B cell (primary cell): ENCODE measurements at regions not wholly inside any gene's neighbourhood (a gene's known extent, or its start where the extent isn't known, plus 50 kb on each side); places are given as distances from the start of the nearest gene placed in this dataset.

Experiments
- ATAC-seq: fragments of 200-7000 bp; cut with Tn5 transposase; one replicate; pipeline ENCODE4 v1.10.0; 2021; ENCODE audit warnings: low read depth, mild to moderate bottlenecking, moderate number of reproducible peaks, moderate library complexity
- CTCF ChIA-PET: fragments of 350-600 bp; sonication (Branson Sonifier 250); formaldehyde crosslinking; loops from one replicate; lab custom pipeline; 2021; ENCODE audit warnings: antibody characterized with exemption, inconsistent platforms; lab: Charles Lee
- POLR2A ChIA-PET: fragments of 350-600 bp; sonication (Branson Sonifier 250); formaldehyde crosslinking; loops from one replicate; lab custom pipeline; 2021; ENCODE audit warnings: antibody characterized with exemption; lab: Charles Lee
- DNase-seq: peaks from one replicate; pipeline ENCODE4 v3.0.0; 2013
- H2AFZ ChIP-seq: 2 replicates; pipeline ENCODE4 v1.6.1; 2012; ENCODE audit warnings: mild to moderate bottlenecking, low read depth, low read length; ENCODE audit not compliant: insufficient read depth, poor library complexity, severe bottlenecking
- H3K27ac ChIP-seq, 2 donors: 1 replicate in 1 of 2; 2 replicates in 1 of 2; pipeline ENCODE4 v1.5.1; 2012 to 2013; ENCODE audit warnings: low read length in 2 of 2, mild to moderate bottlenecking in 2 of 2, moderate library complexity in 1 of 2
- H3K27me3 ChIP-seq, 4 experiments: fragments of 200-600 bp in 1 of 4; sonication (generic) in 1 of 4; replicated peaks in 1 of 4; 1 replicate in 2 of 4; 2 replicates in 2 of 4; pipeline versions ENCODE4 v1.6.1 to v1.7.0; 2013 to 2016; ENCODE audit warnings: low read length in 3 of 4, mild to moderate bottlenecking in 2 of 4, mixed read lengths in 1 of 4, moderate library complexity in 1 of 4; ENCODE audit not compliant: insufficient read depth in 4 of 4, control insufficient read depth in 3 of 4; ENCODE audit errors: control extremely low read depth in 1 of 4
- H3K36me3 ChIP-seq, 2 experiments: replicated peaks in 1 of 2; 1 replicate in 1 of 2; 2 replicates in 1 of 2; pipeline versions ENCODE4 v1.6.1 to v1.7.1; 2013; ENCODE audit warnings: low read length in 1 of 2; ENCODE audit not compliant: insufficient read depth in 2 of 2, control insufficient read depth in 1 of 2; ENCODE audit errors: control extremely low read depth in 1 of 2, extremely low read depth in 1 of 2
- H3K4me1 ChIP-seq, 2 donors: fragments of 200-600 bp in 1 of 2; sonication (generic) in 1 of 2; 1 replicate in 1 of 2; 2 replicates in 1 of 2; pipeline versions ENCODE4 v1.5.1 to v1.6.1; 2013 to 2017; ENCODE audit warnings: low read length in 2 of 2; ENCODE audit not compliant: control insufficient read depth in 2 of 2, insufficient read depth in 2 of 2
- H3K4me2 ChIP-seq: replicated peaks from 2 replicates; pipeline ENCODE3; 2012; ENCODE audit warnings: mild to moderate bottlenecking, low read depth, low read length; ENCODE audit not compliant: poor library complexity, severe bottlenecking
- H3K4me3 ChIP-seq, 5 experiments: fragments of 200-600 bp in 1 of 5; sonication (generic) in 1 of 5; 1 replicate in 3 of 5; 2 replicates in 2 of 5; pipeline versions ENCODE4 v1.5.1 to v1.7.0; 2011 to 2016; ENCODE audit warnings: low read length in 4 of 5, mild to moderate bottlenecking in 4 of 5, low read depth in 2 of 5, control low read depth in 1 of 5, moderate library complexity in 1 of 5; ENCODE audit not compliant: insufficient read depth in 1 of 5; ENCODE audit errors: control extremely low read depth in 1 of 5, extremely low read depth in 1 of 5
- H3K79me2 ChIP-seq: fragments of 200-600 bp; sonication (generic); one replicate; pipeline ENCODE4 v1.6.0; 2016; ENCODE audit warnings: low read length; ENCODE audit not compliant: control insufficient read depth, insufficient read depth
- H3K9ac ChIP-seq: fragments of 200-600 bp; sonication (generic); 2 replicates; pipeline ENCODE4 v1.6.1; 2017; ENCODE audit warnings: mild to moderate bottlenecking, low read length, moderate library complexity
- H3K9me3 ChIP-seq, 3 donors: one replicate each; pipeline versions ENCODE4 v1.6.1 to v1.7.1; 2013; ENCODE audit warnings: low read length in 2 of 3; ENCODE audit not compliant: control insufficient read depth in 2 of 3, insufficient read depth in 1 of 3; ENCODE audit errors: control extremely low read depth in 1 of 3
- H4K20me1 ChIP-seq: 2 replicates; pipeline ENCODE4 v1.6.0; 2012; ENCODE audit warnings: mild to moderate bottlenecking, low read length; ENCODE audit not compliant: insufficient read depth, control insufficient read depth, poor library complexity, severe bottlenecking
- H3K27ac Mint-ChIP-seq: one replicate; pipeline ENCODE4 v1.8.0; 2021; ENCODE audit warnings: mixed read lengths
- H3K27me3 Mint-ChIP-seq: one replicate; pipeline ENCODE4 v1.8.0; 2021; ENCODE audit warnings: mixed read lengths
- H3K4me1 Mint-ChIP-seq: one replicate; pipeline ENCODE4 v1.8.0; 2021; ENCODE audit warnings: mixed read lengths
- H3K4me3 Mint-ChIP-seq: one replicate; pipeline ENCODE4 v1.8.0; 2021; ENCODE audit warnings: mixed read lengths
- H3K9me3 Mint-ChIP-seq: one replicate; pipeline ENCODE4 v1.8.0; 2022; ENCODE audit warnings: mixed read lengths; ENCODE audit not compliant: insufficient read depth
- CTCF ChIP-seq: fragments of 200-600 bp; IDR thresholded peaks from one replicate; pipeline ENCODE4 v1.8.0; 2022; ENCODE audit warnings: antibody characterized with exemption, mild to moderate bottlenecking
- EZH2 ChIP-seq: IDR thresholded peaks from 2 replicates; pipeline ENCODE4 v1.6.1; 2012; ENCODE audit warnings: borderline replicate concordance, low read depth, mild to moderate bottlenecking, moderate library complexity, low read length; ENCODE audit not compliant: insufficient read depth, poor library complexity, severe bottlenecking
- WGBS: methylation state at CpG from one replicate; pipeline ENCODE4 v1.1.5; 2013; ENCODE audit warnings: missing lambda C conversion rate; ENCODE audit not compliant: insufficient coverage; 5-methylcytosine and 5-hydroxymethylcytosine counted together
- intact Hi-C: fragments of 100-400 bp; cut with micrococcal nuclease; formaldehyde crosslinking; loops from one replicate; pipeline ENCODE4 v1.10.0; 2022

DNA sequence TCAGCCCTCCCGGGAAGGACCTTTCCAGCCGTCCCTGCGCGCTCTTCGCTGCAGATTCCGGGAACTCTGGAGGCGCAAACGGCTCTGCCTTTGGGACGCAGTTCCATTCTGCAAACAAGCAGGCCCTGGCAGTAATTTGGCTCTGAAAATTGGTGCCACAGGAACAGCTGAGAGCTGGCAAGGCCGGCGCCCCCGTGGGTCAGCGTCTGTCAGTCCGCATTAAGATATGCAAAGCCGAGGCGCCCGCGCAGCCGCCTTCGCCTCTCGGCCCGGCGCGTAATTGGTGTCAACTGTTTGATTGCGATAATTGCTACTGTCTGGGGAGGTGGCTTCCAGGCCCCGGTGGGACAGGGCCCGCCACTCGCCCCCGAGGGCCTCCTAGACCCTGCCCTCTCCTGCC, 73.6 kb downstream of the NCR2 start:
- DNase-seq (no peak), ATAC-seq (no peak)
- no peak for TF ChIP-seq EZH2
- no peak for TF ChIP-seq CTCF
- WGBS = 76% methylated on average over 25 of the region's 29 CpGs
- Histone ChIP-seq H3K36me3 (no peaks in the 10 kb centered on the region), H3K79me2 (no peaks in the 10 kb centered on the region), H3K9ac (no peak overlapping the region), H3K27ac (no peak overlapping the region), H3K4me2 (no peak overlapping the region), H4K20me1 (no peaks in the 10 kb centered on the region), H3K9me3 (peaks cover 0 to 11% (median 0%) of the 10 kb centered on the region in 3 donors), H2AFZ (no peak overlapping the region), H3K27me3 (peaks cover 0 to 18% (median 9%) of the 10 kb centered on the region in 4 experiments), H3K4me3 (no peak overlapping the region), H3K4me1 (no peaks in the 10 kb centered on the region)
- no peaks in the 10 kb centered on the region for H3K4me1 Mint-ChIP-seq
- intact Hi-C loops = no loop called here
- no peaks in the 10 kb centered on the region for H3K9me3 Mint-ChIP-seq
- ChIA-PET CTCF (no interaction called here), POLR2A (no interaction called here)
- H3K27ac Mint-ChIP-seq = no peak overlapping the region
- H3K27me3 Mint-ChIP-seq = peaks cover 34% of the 10 kb centered on the region
- H3K4me3 Mint-ChIP-seq = no peak overlapping the region

DNA sequence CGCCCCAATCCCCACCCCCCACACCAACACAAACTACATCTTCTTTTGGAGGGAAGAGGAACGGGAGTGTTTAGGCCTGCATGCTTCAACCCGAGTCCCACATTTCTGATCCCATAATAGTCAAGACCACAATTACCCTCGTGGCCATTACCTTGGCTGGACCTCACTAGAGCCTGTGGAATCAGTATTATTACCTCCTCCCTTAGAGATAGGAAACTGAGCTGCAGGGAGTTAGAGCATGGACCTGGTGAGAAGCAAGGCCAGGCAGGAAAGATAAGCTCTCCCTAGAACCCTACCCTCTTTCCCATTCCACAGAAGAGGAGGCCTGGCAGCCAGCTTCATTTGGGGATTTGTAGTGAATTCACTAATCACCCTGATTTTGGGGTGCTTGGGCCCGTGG, 74.1 kb downstream of the NCR2 start:
- no peak overlapping the region for H3K4me2 ChIP-seq
- ATAC-seq (no peak), DNase-seq (no peak)
- H3K36me3 ChIP-seq = no peaks in the 10 kb centered on the region
- Mint-ChIP-seq H3K27ac (no peak overlapping the region), H3K4me3 (no peak overlapping the region), H3K9me3 (no peaks in the 10 kb centered on the region), H3K27me3 (peaks cover 32% of the 10 kb centered on the region), H3K4me1 (no peaks in the 10 kb centered on the region)
- POLR2A ChIA-PET = no interaction called here
- H3K27me3 ChIP-seq = peaks cover 0 to 19% (median 9%) of the 10 kb centered on the region in 4 experiments
- no peak overlapping the region for H2AFZ ChIP-seq
- H3K79me2 ChIP-seq = no peaks in the 10 kb centered on the region
- CTCF ChIA-PET = no interaction called here
- H3K9me3 ChIP-seq = peaks cover 0 to 9% (median 0%) of the 10 kb centered on the region in 3 donors
- no peak overlapping the region for H3K4me3 ChIP-seq
- no peak overlapping the region for H3K27ac ChIP-seq
- 50% methylated on average over 1 of the region's 5 CpGs for WGBS
- TF ChIP-seq CTCF (no peak), EZH2 (no peak)
- no peaks in the 10 kb centered on the region for H3K4me1 ChIP-seq
- H3K9ac ChIP-seq = no peak overlapping the region
- H4K20me1 ChIP-seq = no peaks in the 10 kb centered on the region
- intact Hi-C loops = no loop called here
